GM23338 (cell line): ENCODE measurements at regions not wholly inside any gene's neighbourhood (a gene's known extent, or its start where the extent isn't known, plus 50 kb on each side); places are given as distances from the start of the nearest gene placed in this dataset.

Source experiments
- ATAC-seq: fragments of 200-7000 bp; cut with Tn5 transposase; 3 replicates; pipeline ENCODE4 v1.9.1; 2020
- DNase-seq: peaks from one replicate; pipeline ENCODE4 v3.0.0-alpha.2; 2015; ENCODE audit warnings: low spot score
- H2AFZ ChIP-seq: fragments of 200-600 bp; sonication (generic); 2 replicates; pipeline ENCODE4 v1.8.0; 2016; ENCODE audit warnings: antibody characterized with exemption, mild to moderate bottlenecking, moderate library complexity
- H3F3A ChIP-seq: fragments of 200-600 bp; sonication (generic); replicated peaks from 2 replicates; pipeline ENCODE4 v1.8.0; 2017; ENCODE audit warnings: antibody characterized with exemption, mixed run types, low read depth
- H3K27ac ChIP-seq: fragments of 200-600 bp; sonication (generic); 2 replicates; pipeline ENCODE4 v1.6.1; 2016; ENCODE audit warnings: low read depth
- H3K27me3 ChIP-seq: fragments of 200-600 bp; sonication (generic); 2 replicates; pipeline ENCODE4 v1.8.0; 2016; ENCODE audit warnings: mild to moderate bottlenecking, mixed run types, moderate library complexity; ENCODE audit not compliant: insufficient read depth
- H3K36me3 ChIP-seq: fragments of 200-600 bp; sonication (generic); 2 replicates; pipeline ENCODE4 v1.8.0; 2016; ENCODE audit warnings: mild to moderate bottlenecking; ENCODE audit not compliant: insufficient read depth
- H3K4me1 ChIP-seq: fragments of 200-600 bp; sonication (generic); 2 replicates; pipeline ENCODE4 v1.8.0; 2016; ENCODE audit warnings: mild to moderate bottlenecking, moderate library complexity; ENCODE audit not compliant: insufficient read depth
- H3K4me2 ChIP-seq: fragments of 200-600 bp; sonication (generic); 2 replicates; pipeline ENCODE4 v1.7.1; 2017; ENCODE audit warnings: mixed run types
- H3K4me3 ChIP-seq: fragments of 200-600 bp; sonication (generic); 2 replicates; pipeline ENCODE4 v1.6.1; 2016; ENCODE audit warnings: mixed run types
- H3K79me2 ChIP-seq: fragments of 200-600 bp; sonication (generic); replicated peaks from 2 replicates; pipeline ENCODE4 v1.8.0; 2017; ENCODE audit warnings: mild to moderate bottlenecking; ENCODE audit not compliant: insufficient read depth
- H3K9me2 ChIP-seq: fragments of 200-600 bp; sonication (generic); 2 replicates; pipeline ENCODE4 v1.8.0; 2017; ENCODE audit not compliant: insufficient read depth
- H4K20me1 ChIP-seq: fragments of 200-600 bp; sonication (generic); replicated peaks from 2 replicates; pipeline ENCODE4 v1.8.0; 2017; ENCODE audit warnings: mild to moderate bottlenecking; ENCODE audit not compliant: insufficient read depth
- H3K27ac Mint-ChIP-seq: 2 replicates; pipeline ENCODE4 v1.8.0; 2020; ENCODE audit warnings: inconsistent platforms, mild to moderate bottlenecking, moderate library complexity, mixed read lengths
- H3K27me3 Mint-ChIP-seq: 3 replicates; pipeline ENCODE4 v1.8.0; 2022; ENCODE audit warnings: low read depth, mild to moderate bottlenecking, moderate library complexity, mixed read lengths, inconsistent platforms; ENCODE audit not compliant: insufficient read depth, poor library complexity
- H3K36me3 Mint-ChIP-seq: 3 replicates; pipeline ENCODE4 v1.8.0; 2021; ENCODE audit warnings: low read depth, mild to moderate bottlenecking, inconsistent platforms, moderate library complexity, mixed read lengths
- H3K4me1 Mint-ChIP-seq: 3 replicates; pipeline ENCODE4 v1.8.0; 2020; ENCODE audit warnings: mild to moderate bottlenecking, inconsistent platforms, mixed read lengths
- H3K4me3 Mint-ChIP-seq: 3 replicates; pipeline ENCODE4 v1.8.0; 2021; ENCODE audit warnings: moderate library complexity, mild to moderate bottlenecking, inconsistent platforms, mixed read lengths
- H3K9me3 Mint-ChIP-seq: 3 replicates; pipeline ENCODE4 v1.8.0; 2020; ENCODE audit warnings: moderate library complexity, mild to moderate bottlenecking, inconsistent platforms, mixed read lengths
- EZH2 ChIP-seq: fragments of 200-600 bp; sonication (generic); IDR thresholded peaks from one replicate; pipeline ENCODE4 v1.8.0; 2017; ENCODE audit warnings: antibody characterized with exemption, mild to moderate bottlenecking, low read depth; ENCODE audit not compliant: unreplicated experiment
- REST ChIP-seq: IDR thresholded peaks from one replicate; pipeline ENCODE4 v1.6.1; 2018; ENCODE audit warnings: antibody characterized with exemption; ENCODE audit not compliant: unreplicated experiment
- STAT1 ChIP-seq: IDR thresholded peaks from one replicate; pipeline ENCODE4 v1.6.1; 2016; ENCODE audit warnings: antibody characterized with exemption; ENCODE audit not compliant: unreplicated experiment
- ZNF114 ChIP-seq: fragments of 250-450 bp; sonication (Bioruptor Pico); IDR thresholded peaks from 2 replicates; pipeline ENCODE4 v1.5.0; 2020; ENCODE audit warnings: mild to moderate bottlenecking, moderate library complexity
- ZNF331 ChIP-seq: fragments of 250-450 bp; sonication (Bioruptor Pico); IDR thresholded peaks from 2 replicates; pipeline ENCODE4 v1.5.0; 2020; ENCODE audit warnings: low read depth, mild to moderate bottlenecking, moderate library complexity
- TF ChIP-seq, protein P1 (sequence below): fragments of 250-450 bp; sonication (Bioruptor Pico); IDR thresholded peaks from 2 replicates; pipeline ENCODE4 v1.5.0; 2020; ENCODE audit warnings: mild to moderate bottlenecking, moderate library complexity

- TF ChIP-seq, protein P1, sequence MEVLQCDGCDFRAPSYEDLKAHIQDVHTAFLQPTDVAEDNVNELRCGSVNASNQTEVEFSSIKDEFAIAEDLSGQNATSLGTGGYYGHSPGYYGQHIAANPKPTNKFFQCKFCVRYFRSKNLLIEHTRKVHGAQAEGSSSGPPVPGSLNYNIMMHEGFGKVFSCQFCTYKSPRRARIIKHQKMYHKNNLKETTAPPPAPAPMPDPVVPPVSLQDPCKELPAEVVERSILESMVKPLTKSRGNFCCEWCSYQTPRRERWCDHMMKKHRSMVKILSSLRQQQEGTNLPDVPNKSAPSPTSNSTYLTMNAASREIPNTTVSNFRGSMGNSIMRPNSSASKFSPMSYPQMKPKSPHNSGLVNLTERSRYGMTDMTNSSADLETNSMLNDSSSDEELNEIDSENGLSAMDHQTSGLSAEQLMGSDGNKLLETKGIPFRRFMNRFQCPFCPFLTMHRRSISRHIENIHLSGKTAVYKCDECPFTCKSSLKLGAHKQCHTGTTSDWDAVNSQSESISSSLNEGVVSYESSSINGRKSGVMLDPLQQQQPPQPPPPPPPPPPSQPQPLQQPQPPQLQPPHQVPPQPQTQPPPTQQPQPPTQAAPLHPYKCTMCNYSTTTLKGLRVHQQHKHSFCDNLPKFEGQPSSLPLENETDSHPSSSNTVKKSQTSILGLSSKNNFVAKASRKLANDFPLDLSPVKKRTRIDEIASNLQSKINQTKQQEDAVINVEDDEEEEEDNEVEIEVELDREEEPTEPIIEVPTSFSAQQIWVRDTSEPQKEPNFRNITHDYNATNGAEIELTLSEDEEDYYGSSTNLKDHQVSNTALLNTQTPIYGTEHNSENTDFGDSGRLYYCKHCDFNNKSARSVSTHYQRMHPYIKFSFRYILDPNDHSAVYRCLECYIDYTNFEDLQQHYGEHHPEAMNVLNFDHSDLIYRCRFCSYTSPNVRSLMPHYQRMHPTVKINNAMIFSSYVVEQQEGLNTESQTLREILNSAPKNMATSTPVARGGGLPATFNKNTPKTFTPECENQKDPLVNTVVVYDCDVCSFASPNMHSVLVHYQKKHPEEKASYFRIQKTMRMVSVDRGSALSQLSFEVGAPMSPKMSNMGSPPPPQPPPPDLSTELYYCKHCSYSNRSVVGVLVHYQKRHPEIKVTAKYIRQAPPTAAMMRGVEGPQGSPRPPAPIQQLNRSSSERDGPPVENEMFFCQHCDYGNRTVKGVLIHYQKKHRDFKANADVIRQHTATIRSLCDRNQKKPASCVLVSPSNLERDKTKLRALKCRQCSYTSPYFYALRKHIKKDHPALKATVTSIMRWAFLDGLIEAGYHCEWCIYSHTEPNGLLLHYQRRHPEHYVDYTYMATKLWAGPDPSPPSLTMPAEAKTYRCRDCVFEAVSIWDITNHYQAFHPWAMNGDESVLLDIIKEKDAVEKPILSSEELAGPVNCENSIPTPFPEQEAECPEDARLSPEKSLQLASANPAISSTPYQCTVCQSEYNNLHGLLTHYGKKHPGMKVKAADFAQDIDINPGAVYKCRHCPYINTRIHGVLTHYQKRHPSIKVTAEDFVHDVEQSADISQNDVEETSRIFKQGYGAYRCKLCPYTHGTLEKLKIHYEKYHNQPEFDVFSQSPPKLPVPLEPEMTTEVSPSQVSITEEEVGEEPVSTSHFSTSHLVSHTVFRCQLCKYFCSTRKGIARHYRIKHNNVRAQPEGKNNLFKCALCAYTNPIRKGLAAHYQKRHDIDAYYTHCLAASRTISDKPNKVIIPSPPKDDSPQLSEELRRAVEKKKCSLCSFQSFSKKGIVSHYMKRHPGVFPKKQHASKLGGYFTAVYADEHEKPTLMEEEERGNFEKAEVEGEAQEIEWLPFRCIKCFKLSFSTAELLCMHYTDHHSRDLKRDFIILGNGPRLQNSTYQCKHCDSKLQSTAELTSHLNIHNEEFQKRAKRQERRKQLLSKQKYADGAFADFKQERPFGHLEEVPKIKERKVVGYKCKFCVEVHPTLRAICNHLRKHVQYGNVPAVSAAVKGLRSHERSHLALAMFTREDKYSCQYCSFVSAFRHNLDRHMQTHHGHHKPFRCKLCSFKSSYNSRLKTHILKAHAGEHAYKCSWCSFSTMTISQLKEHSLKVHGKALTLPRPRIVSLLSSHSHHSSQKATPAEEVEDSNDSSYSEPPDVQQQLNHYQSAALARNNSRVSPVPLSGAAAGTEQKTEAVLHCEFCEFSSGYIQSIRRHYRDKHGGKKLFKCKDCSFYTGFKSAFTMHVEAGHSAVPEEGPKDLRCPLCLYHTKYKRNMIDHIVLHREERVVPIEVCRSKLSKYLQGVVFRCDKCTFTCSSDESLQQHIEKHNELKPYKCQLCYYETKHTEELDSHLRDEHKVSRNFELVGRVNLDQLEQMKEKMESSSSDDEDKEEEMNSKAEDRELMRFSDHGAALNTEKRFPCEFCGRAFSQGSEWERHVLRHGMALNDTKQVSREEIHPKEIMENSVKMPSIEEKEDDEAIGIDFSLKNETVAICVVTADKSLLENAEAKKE (CRISPR knock-in tag), result no peak
Measured at GRCh38 chr9:109925799-109926198, 145.8 kb downstream of the PALM2AKAP2 start (continued).

- no peaks in the 10 kb centered on the region for H4K20me1 ChIP-seq
- no peaks in the 10 kb centered on the region for H3K9me3 Mint-ChIP-seq
- no peak overlapping the region for H3K27ac Mint-ChIP-seq
- no peak overlapping the region for H2AFZ ChIP-seq
- no peaks in the 10 kb centered on the region for H3K27me3 ChIP-seq
- H3K9me2 ChIP-seq, result no peaks in the 10 kb centered on the region
- no peak overlapping the region for H3K27ac ChIP-seq
- no peaks in the 10 kb centered on the region for H3K4me1 ChIP-seq
- TF ChIP-seq ZNF114 (CRISPR knock-in tag) (no peak), REST (no peak), ZNF331 (no peak), STAT1 (no peak), EZH2 (no peak)
- H3F3A ChIP-seq, result no peaks in the 10 kb centered on the region
- DNase-seq (no peak), ATAC-seq (no peak)
- no peaks in the 10 kb centered on the region for H3K36me3 ChIP-seq
- H3K36me3 Mint-ChIP-seq, result no peaks in the 10 kb centered on the region; the same call in 1 of the 3 replicates
- H3K4me3 Mint-ChIP-seq, result no peak overlapping the region
- H3K4me1 Mint-ChIP-seq, result peaks cover 11% of the 10 kb centered on the region
- H3K27me3 Mint-ChIP-seq, result peaks cover 13% of the 10 kb centered on the region
- H3K4me2 ChIP-seq, result no peak overlapping the region
- H3K79me2 ChIP-seq, result no peaks in the 10 kb centered on the region
- no peak overlapping the region for H3K4me3 ChIP-seq
Measured at GRCh38 chr9:109926421-109926869, 146.4 kb downstream of the PALM2AKAP2 start.
